ENCODE measurements at regions not wholly inside any gene's neighbourhood (a gene's known extent, or its start where the extent isn't known, plus 50 kb on each side); places are given as distances from the start of the nearest gene placed in this dataset.

GRCh38 chr15:96066126-96066525 is 264.4 kb upstream of the NR2F2 start:
- H3K36me3 ChIP-seq (ENCODE audit: control insufficient read depth, insufficient read depth, low read length), result no peaks in the 10 kb centered on the region
- H3K27me3 ChIP-seq (ENCODE audit: control insufficient read depth, insufficient read depth, low read length), result no peaks in the 10 kb centered on the region
- no peaks in the 10 kb centered on the region for H3K9me3 ChIP-seq (ENCODE audit: control insufficient read depth, low read length)
- no peak overlapping the region for H3K9ac ChIP-seq (ENCODE audit: low read length)
- peaks cover 6% of the 10 kb centered on the region for H3K4me1 ChIP-seq (ENCODE audit: control insufficient read depth, insufficient read depth, low read length)
- H3K4me3 ChIP-seq (ENCODE audit: low read length), result no peak overlapping the region

DNA sequence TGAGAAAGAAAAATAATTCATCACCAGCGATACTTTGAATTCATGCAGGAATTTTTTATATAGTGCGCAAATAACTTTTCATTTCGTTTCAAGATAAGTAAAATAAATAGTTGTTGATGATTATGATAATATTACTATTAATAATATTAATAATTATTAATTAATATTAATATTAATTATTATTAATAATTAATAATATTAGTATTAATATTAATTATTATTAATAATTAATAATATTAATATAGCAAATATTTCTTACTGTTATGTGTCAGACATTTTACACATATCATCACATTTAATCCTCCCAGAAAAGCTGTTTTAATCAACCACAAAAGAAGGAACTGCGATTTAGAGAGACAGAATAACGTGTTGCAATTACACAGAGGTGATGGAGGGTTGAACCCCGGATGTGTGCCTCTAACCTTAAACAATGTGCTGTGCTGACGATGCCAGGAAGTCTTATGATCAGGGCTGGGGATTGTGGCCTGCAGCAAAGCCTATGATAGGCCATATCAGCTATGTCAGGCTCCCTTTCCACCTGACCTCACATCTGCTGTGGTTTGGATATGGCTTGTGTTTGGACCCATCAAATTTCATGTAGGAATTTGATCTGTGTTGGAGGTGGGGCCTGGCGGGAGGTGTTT is 263.5 kb upstream of the NR2F2 start:
- Histone ChIP-seq H3K9ac (ENCODE audit: low read length) (no peak overlapping the region), H3K27me3 (ENCODE audit: control insufficient read depth, insufficient read depth, low read length) (no peaks in the 10 kb centered on the region), H3K4me3 (ENCODE audit: low read length) (no peak overlapping the region)

GRCh38 chr15:96067677-96068076 is 262.8 kb upstream of the NR2F2 start:
- H3K4me3 ChIP-seq (ENCODE audit: low read length), result no peak overlapping the region
- no peak overlapping the region for H3K9ac ChIP-seq (ENCODE audit: low read length)
- H3K4me1 ChIP-seq (ENCODE audit: control insufficient read depth, insufficient read depth, low read length), result peaks cover 6% of the 10 kb centered on the region
- no peaks in the 10 kb centered on the region for H3K9me3 ChIP-seq (ENCODE audit: control insufficient read depth, low read length)
- no peaks in the 10 kb centered on the region for H3K27me3 ChIP-seq (ENCODE audit: control insufficient read depth, insufficient read depth, low read length)
- no peaks in the 10 kb centered on the region for H3K36me3 ChIP-seq (ENCODE audit: control insufficient read depth, insufficient read depth, low read length)

More for the DNA sequence above, 263.5 kb upstream of the NR2F2 start:
- peaks cover 6% of the 10 kb centered on the region for H3K4me1 ChIP-seq (ENCODE audit: control insufficient read depth, insufficient read depth, low read length)
- no peaks in the 10 kb centered on the region for H3K9me3 ChIP-seq (ENCODE audit: control insufficient read depth, low read length)
- H3K36me3 ChIP-seq (ENCODE audit: control insufficient read depth, insufficient read depth, low read length), result no peaks in the 10 kb centered on the region

DNA sequence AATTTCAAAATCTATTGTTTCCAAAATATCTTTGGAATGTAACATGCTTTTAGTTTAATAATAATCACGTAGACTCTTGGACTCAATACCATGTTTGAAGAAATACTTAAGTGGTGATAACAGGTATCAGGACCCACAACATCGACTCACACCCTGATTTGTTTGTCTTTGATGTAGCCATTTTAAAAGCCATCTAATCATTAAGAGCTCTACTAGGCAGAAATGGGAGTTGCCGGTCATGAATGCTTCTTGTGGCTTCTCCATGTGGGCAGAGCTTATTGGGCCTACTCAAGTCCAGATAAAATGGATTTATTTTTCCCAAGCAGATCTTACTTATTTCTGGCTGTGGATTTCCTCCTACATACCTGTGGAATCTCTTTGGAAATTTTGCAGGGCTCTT is 261.6 kb upstream of the NR2F2 start:
- H3K36me3 ChIP-seq (ENCODE audit: control insufficient read depth, insufficient read depth, low read length), result no peaks in the 10 kb centered on the region

GRCh38 chr15:96070636-96071035 is 259.9 kb upstream of the NR2F2 start:
- Histone ChIP-seq H3K4me3 (ENCODE audit: low read length) (no peak overlapping the region), H3K4me1 (ENCODE audit: control insufficient read depth, insufficient read depth, low read length) (peaks cover 6% of the 10 kb centered on the region), H3K9ac (ENCODE audit: low read length) (no peak overlapping the region), H3K36me3 (ENCODE audit: control insufficient read depth, insufficient read depth, low read length) (no peaks in the 10 kb centered on the region), H3K27me3 (ENCODE audit: control insufficient read depth, insufficient read depth, low read length) (no peaks in the 10 kb centered on the region), H3K9me3 (ENCODE audit: control insufficient read depth, low read length) (no peaks in the 10 kb centered on the region)

More for the DNA sequence above, 261.6 kb upstream of the NR2F2 start:
- no peaks in the 10 kb centered on the region for H3K9me3 ChIP-seq (ENCODE audit: control insufficient read depth, low read length)
- H3K9ac ChIP-seq (ENCODE audit: low read length), result no peak overlapping the region
- H3K27me3 ChIP-seq (ENCODE audit: control insufficient read depth, insufficient read depth, low read length), result no peaks in the 10 kb centered on the region
- peaks cover 6% of the 10 kb centered on the region for H3K4me1 ChIP-seq (ENCODE audit: control insufficient read depth, insufficient read depth, low read length)
- no peak overlapping the region for H3K4me3 ChIP-seq (ENCODE audit: low read length)

GRCh38 chr15:96072821-96073220 is 257.7 kb upstream of the NR2F2 start:
- no peaks in the 10 kb centered on the region for H3K9me3 ChIP-seq (ENCODE audit: control insufficient read depth, low read length)
- no peak overlapping the region for H3K4me3 ChIP-seq (ENCODE audit: low read length)
- peaks cover 6% of the 10 kb centered on the region for H3K4me1 ChIP-seq (ENCODE audit: control insufficient read depth, insufficient read depth, low read length)
- no peaks in the 10 kb centered on the region for H3K27me3 ChIP-seq (ENCODE audit: control insufficient read depth, insufficient read depth, low read length)
- H3K9ac ChIP-seq (ENCODE audit: low read length), result no peak overlapping the region
- H3K36me3 ChIP-seq (ENCODE audit: control insufficient read depth, insufficient read depth, low read length), result no peaks in the 10 kb centered on the region

GRCh38 chr15:96073908-96074307 is 256.6 kb upstream of the NR2F2 start:
- H3K27me3 ChIP-seq (ENCODE audit: control insufficient read depth, insufficient read depth, low read length), result no peaks in the 10 kb centered on the region
- H3K36me3 ChIP-seq (ENCODE audit: control insufficient read depth, insufficient read depth, low read length), result no peaks in the 10 kb centered on the region
- no peaks in the 10 kb centered on the region for H3K9me3 ChIP-seq (ENCODE audit: control insufficient read depth, low read length)
- H3K4me3 ChIP-seq (ENCODE audit: low read length), result no peak overlapping the region
- peaks cover 6% of the 10 kb centered on the region for H3K4me1 ChIP-seq (ENCODE audit: control insufficient read depth, insufficient read depth, low read length)
- no peak overlapping the region for H3K9ac ChIP-seq (ENCODE audit: low read length)

DNA sequence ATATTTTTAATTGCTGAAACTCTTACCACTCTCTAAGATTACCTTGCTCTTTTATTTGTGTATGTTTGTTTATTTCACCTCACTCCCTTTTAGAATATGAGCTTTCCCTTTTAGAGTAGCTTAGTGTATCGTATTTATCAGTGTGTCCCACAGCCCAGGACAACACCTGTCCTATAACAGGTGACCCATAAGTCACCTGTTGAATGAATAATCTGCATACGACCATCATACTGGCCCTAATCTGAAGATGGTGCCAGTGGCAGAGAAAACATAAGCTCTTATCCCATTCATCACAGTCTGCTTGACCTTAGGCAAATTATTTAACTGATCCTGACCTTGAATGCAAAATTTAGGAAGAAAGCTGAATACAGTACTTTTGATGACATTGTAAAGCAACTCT is 254.6 kb upstream of the NR2F2 start:
- no peak overlapping the region for H3K9ac ChIP-seq (ENCODE audit: low read length)

DNA sequence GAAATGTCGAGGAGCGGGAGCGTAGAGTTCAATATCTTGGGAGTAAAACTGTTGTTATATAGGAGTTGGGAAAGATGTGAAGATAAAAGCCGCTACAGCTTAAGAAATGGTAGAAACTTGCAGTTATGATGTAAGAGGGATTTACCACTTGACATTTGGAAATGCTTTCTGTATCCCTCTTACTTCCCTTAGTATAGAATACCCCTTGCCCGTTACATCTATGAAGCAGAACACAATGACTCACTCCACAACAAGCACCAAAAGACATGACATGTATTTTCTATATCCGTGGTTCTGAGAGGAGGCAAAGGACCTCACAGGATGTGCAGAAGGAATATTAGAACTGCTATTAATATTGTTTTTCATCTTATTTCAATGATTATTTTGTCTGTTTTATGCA is 254.2 kb upstream of the NR2F2 start:
- H3K36me3 ChIP-seq (ENCODE audit: control insufficient read depth, insufficient read depth, low read length), result no peaks in the 10 kb centered on the region
- H3K9ac ChIP-seq (ENCODE audit: low read length), result no peak overlapping the region
- H3K9me3 ChIP-seq (ENCODE audit: control insufficient read depth, low read length), result no peaks in the 10 kb centered on the region
- H3K4me1 ChIP-seq (ENCODE audit: control insufficient read depth, insufficient read depth, low read length), result no peaks in the 10 kb centered on the region
- H3K4me3 ChIP-seq (ENCODE audit: low read length), result no peak overlapping the region
- H3K27me3 ChIP-seq (ENCODE audit: control insufficient read depth, insufficient read depth, low read length), result no peaks in the 10 kb centered on the region

More for the DNA sequence above, 254.6 kb upstream of the NR2F2 start:
- H3K27me3 ChIP-seq (ENCODE audit: control insufficient read depth, insufficient read depth, low read length), result no peaks in the 10 kb centered on the region
- H3K4me1 ChIP-seq (ENCODE audit: control insufficient read depth, insufficient read depth, low read length), result no peaks in the 10 kb centered on the region
- H3K4me3 ChIP-seq (ENCODE audit: low read length), result no peak overlapping the region
- H3K36me3 ChIP-seq (ENCODE audit: control insufficient read depth, insufficient read depth, low read length), result no peaks in the 10 kb centered on the region
- H3K9me3 ChIP-seq (ENCODE audit: control insufficient read depth, low read length), result no peaks in the 10 kb centered on the region

DNA sequence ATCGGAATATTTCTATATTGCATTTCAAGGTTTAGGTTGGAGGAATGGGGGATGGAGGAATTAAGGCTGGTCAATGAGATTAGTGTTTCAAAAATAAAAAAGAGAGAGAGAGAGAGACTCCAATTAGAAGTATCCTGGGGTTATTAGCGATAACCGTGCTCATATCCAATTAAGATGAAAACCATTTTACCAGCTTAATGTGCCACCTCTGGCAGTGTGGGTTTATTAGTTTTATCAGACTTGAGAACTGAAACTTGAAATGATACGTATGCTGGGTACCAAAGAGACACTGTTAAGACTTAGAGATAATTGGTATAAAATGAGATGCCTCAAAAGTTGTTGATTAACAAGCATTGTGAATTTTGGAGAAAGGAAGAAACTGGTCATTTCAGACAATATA is 251.5 kb upstream of the NR2F2 start:
- Histone ChIP-seq H3K4me1 (ENCODE audit: control insufficient read depth, insufficient read depth, low read length) (no peaks in the 10 kb centered on the region), H3K9ac (ENCODE audit: low read length) (no peak overlapping the region), H3K4me3 (ENCODE audit: low read length) (no peak overlapping the region), H3K9me3 (ENCODE audit: control insufficient read depth, low read length) (no peaks in the 10 kb centered on the region), H3K36me3 (ENCODE audit: control insufficient read depth, insufficient read depth, low read length) (no peaks in the 10 kb centered on the region), H3K27me3 (ENCODE audit: control insufficient read depth, insufficient read depth, low read length) (no peaks in the 10 kb centered on the region)

GRCh38 chr15:96079882-96080281 is 250.6 kb upstream of the NR2F2 start:
- Histone ChIP-seq H3K9ac (ENCODE audit: low read length) (no peak overlapping the region), H3K4me3 (ENCODE audit: low read length) (no peak overlapping the region), H3K36me3 (ENCODE audit: control insufficient read depth, insufficient read depth, low read length) (no peaks in the 10 kb centered on the region), H3K4me1 (ENCODE audit: control insufficient read depth, insufficient read depth, low read length) (no peaks in the 10 kb centered on the region), H3K9me3 (ENCODE audit: control insufficient read depth, low read length) (no peaks in the 10 kb centered on the region), H3K27me3 (ENCODE audit: control insufficient read depth, insufficient read depth, low read length) (no peaks in the 10 kb centered on the region)

DNA sequence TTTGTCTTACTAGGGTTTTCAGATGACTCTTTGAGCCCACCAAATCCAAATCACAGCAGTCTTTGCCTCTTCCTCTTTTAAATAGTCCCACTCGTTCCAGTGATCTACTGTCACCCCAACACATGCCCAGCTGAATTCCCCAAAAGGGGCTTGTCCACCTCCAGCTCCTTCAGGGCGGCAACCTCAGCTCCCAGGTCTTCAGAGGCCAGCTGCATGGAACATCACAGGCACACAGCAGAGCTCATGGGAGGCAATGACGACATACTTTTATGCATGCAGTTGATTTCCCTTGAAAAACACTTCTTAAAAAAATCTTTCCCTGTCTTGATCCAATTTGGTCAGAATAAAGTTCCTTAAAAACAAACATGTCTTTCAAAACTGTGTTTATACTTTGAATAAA is 244.3 kb upstream of the NR2F2 start:
- Histone ChIP-seq H3K36me3 (ENCODE audit: control insufficient read depth, insufficient read depth, low read length) (no peaks in the 10 kb centered on the region), H3K4me1 (ENCODE audit: control insufficient read depth, insufficient read depth, low read length) (no peaks in the 10 kb centered on the region), H3K4me3 (ENCODE audit: low read length) (no peak overlapping the region), H3K27me3 (ENCODE audit: control insufficient read depth, insufficient read depth, low read length) (no peaks in the 10 kb centered on the region), H3K9ac (ENCODE audit: low read length) (no peak overlapping the region), H3K9me3 (ENCODE audit: control insufficient read depth, low read length) (no peaks in the 10 kb centered on the region)

Measured in mucosa of stomach (tissue), 1 donor.